ENCODE measurements at regions not wholly inside any gene's neighbourhood (a gene's known extent, or its start where the extent isn't known, plus 50 kb on each side); places are given as distances from the start of the nearest gene placed in this dataset.

- WGBS, 2 donors (ENCODE audit: low coverage in 1 of 2) = 0% methylated on average over 1 of the region's 1 CpG
- intact Hi-C loops (cut with DNase I; ENCODE audit: low total_unique reads) (no loop called here), in situ Hi-C loops (cut with MboI; ENCODE audit: low pct_ligation_motif_present in 1 of 4, low pct_unique_long_range_greater_than_20kb in 1 of 4, low sequenced_read_pairs in 3 of 4) (no loop called here)
- TF ChIP-seq EP300 (IDR thresholded peaks at IDR 0.05; ENCODE audit: low read depth) = no peak
- no peak for TF ChIP-seq POLR2AphosphoS5 (IDR thresholded peaks at IDR 0.05)
- no peak for TF ChIP-seq POLR2A (IDR thresholded peaks at IDR 0.05)
- no peak for TF ChIP-seq CTCF (IDR thresholded peaks at IDR 0.05)
- Histone ChIP-seq H3K4me1 (no peaks in the 10 kb centered on the region), H3K27me3 (no peaks in the 10 kb centered on the region), H3K36me3 (no peaks in the 10 kb centered on the region), H3K4me3 (no peak overlapping the region), H3K9me3 (no peaks in the 10 kb centered on the region), H3K27ac (no peak overlapping the region)
- no peak for DNase-seq
These were observed 178.1 kb upstream of the POM121L12 start for GRCh38 chr7:52857367-52857766.

DNA sequence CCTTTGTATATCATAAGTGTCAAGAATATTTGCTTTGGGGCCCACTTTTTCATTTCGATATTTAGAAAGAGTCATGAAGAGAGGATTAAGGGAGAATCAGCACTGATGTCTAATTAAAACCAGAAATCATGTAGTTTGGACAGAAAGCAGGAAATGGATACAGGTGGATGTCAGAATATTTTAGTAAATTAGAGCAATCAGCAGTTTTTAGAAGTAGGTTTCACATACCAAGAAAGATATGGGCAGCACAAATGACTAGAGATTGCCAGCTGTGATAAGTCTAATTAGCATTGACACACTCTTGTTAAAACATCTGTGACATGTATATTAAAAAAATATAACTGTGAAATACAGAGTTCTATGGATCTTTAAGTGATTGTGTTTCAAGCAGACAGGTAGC is 180.8 kb upstream of the POM121L12 start:
- intact Hi-C loops (cut with DNase I; ENCODE audit: low total_unique reads) = no loop called here
- TF ChIP-seq CTCF (IDR thresholded peaks at IDR 0.05) (no peak), POLR2A (IDR thresholded peaks at IDR 0.05) (no peak), EP300 (IDR thresholded peaks at IDR 0.05; ENCODE audit: low read depth) (no peak), POLR2AphosphoS5 (IDR thresholded peaks at IDR 0.05) (no peak)
- Histone ChIP-seq H3K36me3 (no peaks in the 10 kb centered on the region), H3K4me3 (no peak overlapping the region), H3K27me3 (no peaks in the 10 kb centered on the region), H3K4me1 (no peaks in the 10 kb centered on the region), H3K27ac (no peak overlapping the region), H3K9me3 (no peaks in the 10 kb centered on the region)
- WGBS, 2 donors (ENCODE audit: low coverage in 1 of 2) = 71 to 84% methylated on average over 1 of the region's 1 CpG
- DNase-seq = no peak
- in situ Hi-C loops (cut with MboI; ENCODE audit: low pct_ligation_motif_present in 1 of 4, low pct_unique_long_range_greater_than_20kb in 1 of 4, low sequenced_read_pairs in 3 of 4) = no loop called here

DNA sequence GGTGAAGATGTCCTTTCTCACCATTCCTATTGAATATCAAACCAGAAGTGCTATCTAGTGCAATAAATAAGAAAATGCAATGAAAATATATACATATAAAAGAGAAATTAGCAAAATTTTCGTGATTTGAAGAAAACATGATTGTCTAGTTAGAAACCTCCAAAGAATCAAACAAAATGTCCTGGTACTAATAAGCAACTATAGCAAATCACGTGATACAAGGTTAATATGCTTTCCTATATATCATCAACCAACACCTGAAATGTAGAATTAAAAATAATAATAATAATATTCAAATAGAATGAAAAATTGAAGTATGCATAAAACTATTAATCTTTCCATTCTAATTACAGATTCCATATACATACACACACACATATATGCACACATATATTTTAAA is 183.9 kb upstream of the POM121L12 start:
- Histone ChIP-seq H3K27ac (no peak overlapping the region), H3K27me3 (no peaks in the 10 kb centered on the region), H3K36me3 (no peaks in the 10 kb centered on the region), H3K4me3 (no peak overlapping the region), H3K4me1 (no peaks in the 10 kb centered on the region), H3K9me3 (no peaks in the 10 kb centered on the region)
- in situ Hi-C loops (cut with MboI; ENCODE audit: low pct_ligation_motif_present in 1 of 4, low pct_unique_long_range_greater_than_20kb in 1 of 4, low sequenced_read_pairs in 3 of 4) (no loop called here), intact Hi-C loops (cut with DNase I; ENCODE audit: low total_unique reads) (no loop called here)
- DNase-seq = no peak
- TF ChIP-seq POLR2AphosphoS5 (IDR thresholded peaks at IDR 0.05) (no peak), EP300 (IDR thresholded peaks at IDR 0.05; ENCODE audit: low read depth) (no peak), CTCF (IDR thresholded peaks at IDR 0.05) (no peak), POLR2A (IDR thresholded peaks at IDR 0.05) (no peak)
- 54 to 57% methylated on average over 2 of the region's 2 CpGs for WGBS, 2 donors (ENCODE audit: low coverage in 1 of 2)

- Histone ChIP-seq H3K27me3 (no peaks in the 10 kb centered on the region), H3K27ac (no peak overlapping the region), H3K4me3 (no peak overlapping the region), H3K36me3 (no peaks in the 10 kb centered on the region), H3K9me3 (no peaks in the 10 kb centered on the region), H3K4me1 (no peaks in the 10 kb centered on the region)
- DNase-seq = no peak
- WGBS, 2 donors (ENCODE audit: low coverage in 1 of 2) = 8 to 22% methylated on average over 1 of the region's 1 CpG
- in situ Hi-C loops (cut with MboI; ENCODE audit: low pct_ligation_motif_present in 1 of 4, low pct_unique_long_range_greater_than_20kb in 1 of 4, low sequenced_read_pairs in 3 of 4) = no loop called here
- intact Hi-C loops (cut with DNase I; ENCODE audit: low total_unique reads) = no loop called here
- TF ChIP-seq EP300 (IDR thresholded peaks at IDR 0.05; ENCODE audit: low read depth) (no peak), POLR2AphosphoS5 (IDR thresholded peaks at IDR 0.05) (no peak), CTCF (IDR thresholded peaks at IDR 0.05) (no peak), POLR2A (IDR thresholded peaks at IDR 0.05) (no peak)
These were observed 192.0 kb upstream of the POM121L12 start for GRCh38 chr7:52843436-52843835.
